ENCODE measurements at regions not wholly inside any gene's neighbourhood (a gene's known extent, or its start where the extent isn't known, plus 50 kb on each side); places are given as distances from the start of the nearest gene placed in this dataset.

GRCh38 chr12:92992041-92992440, 62.9 kb upstream of the EEA1 start:
- Histone ChIP-seq H3K4me3 (no peak overlapping the region), H3K27ac (no peak overlapping the region), H3K9me3 (no peaks in the 10 kb centered on the region), H3K36me3 (no peaks in the 10 kb centered on the region), H3K27me3 (no peaks in the 10 kb centered on the region), H3K4me1 (peaks cover 0 to 7% of the 10 kb centered on the region in 2 donors)
- intact Hi-C loops (cut with DNase I; ENCODE audit: low total_unique reads) = no loop called here
- DNase-seq (ENCODE audit: low spot score in 2 of 2) = no peak
- no peak for TF ChIP-seq POLR2AphosphoS5 (IDR thresholded peaks at IDR 0.05)

- no peak for DNase-seq (ENCODE audit: low spot score in 2 of 2)
- no peak overlapping the region for H3K4me3 ChIP-seq
- H3K9me3 ChIP-seq = no peaks in the 10 kb centered on the region
- H3K27me3 ChIP-seq = no peaks in the 10 kb centered on the region
- intact Hi-C loops (cut with DNase I; ENCODE audit: low total_unique reads) = no loop called here
- H3K4me1 ChIP-seq = no peaks in the 10 kb centered on the region
- TF ChIP-seq CTCF (IDR thresholded peaks at IDR 0.05) (no peak), POLR2A (IDR thresholded peaks at IDR 0.05) (no peak), POLR2AphosphoS5 (IDR thresholded peaks at IDR 0.05) (no peak)
- H3K36me3 ChIP-seq = no peaks in the 10 kb centered on the region
- H3K27ac ChIP-seq = no peak overlapping the region
Observed at GRCh38 chr12:92993259-92993658, 64.2 kb upstream of the EEA1 start.

GRCh38 chr12:92995258-92995903, 66.3 kb upstream of the EEA1 start:
- DNase-seq (ENCODE audit: low spot score in 2 of 2) = no peak
- intact Hi-C loops (cut with DNase I; ENCODE audit: low total_unique reads) = no loop called here

GRCh38 chr12:93000026-93000425, 70.9 kb upstream of the EEA1 start:
- Histone ChIP-seq H3K4me1 (no peaks in the 10 kb centered on the region), H3K4me3 (no peak overlapping the region), H3K27ac (no peak overlapping the region), H3K9me3 (no peaks in the 10 kb centered on the region), H3K27me3 (no peaks in the 10 kb centered on the region), H3K36me3 (no peaks in the 10 kb centered on the region)
- intact Hi-C loops (cut with DNase I; ENCODE audit: low total_unique reads) = no loop called here
- DNase-seq (ENCODE audit: low spot score in 2 of 2) = no peak
- TF ChIP-seq POLR2A (IDR thresholded peaks at IDR 0.05) = no peak
- no peak for TF ChIP-seq POLR2AphosphoS5 (IDR thresholded peaks at IDR 0.05)
- no peak for TF ChIP-seq CTCF (IDR thresholded peaks at IDR 0.05)

More at GRCh38 chr12:92995258-92995903, 66.3 kb upstream of the EEA1 start:
- H3K27me3 ChIP-seq = no peaks in the 10 kb centered on the region
- no peak overlapping the region for H3K4me3 ChIP-seq
- H3K27ac ChIP-seq = no peak overlapping the region
- H3K9me3 ChIP-seq = no peaks in the 10 kb centered on the region
- TF ChIP-seq POLR2A (IDR thresholded peaks at IDR 0.05) = no peak
- TF ChIP-seq CTCF (IDR thresholded peaks at IDR 0.05) = no peak
- TF ChIP-seq POLR2AphosphoS5 (IDR thresholded peaks at IDR 0.05) = no peak
- H3K36me3 ChIP-seq = no peaks in the 10 kb centered on the region
- no peaks in the 10 kb centered on the region for H3K4me1 ChIP-seq

- H3K4me1 ChIP-seq = no peaks in the 10 kb centered on the region
- no peak overlapping the region for H3K4me3 ChIP-seq
- H3K27me3 ChIP-seq = no peaks in the 10 kb centered on the region
- H3K36me3 ChIP-seq = no peaks in the 10 kb centered on the region
- DNase-seq (ENCODE audit: low spot score in 2 of 2) = no peak
- TF ChIP-seq POLR2AphosphoS5 (IDR thresholded peaks at IDR 0.05) = no peak
- no peak for TF ChIP-seq CTCF (IDR thresholded peaks at IDR 0.05)
- no peak for TF ChIP-seq POLR2A (IDR thresholded peaks at IDR 0.05)
- intact Hi-C loops (cut with DNase I; ENCODE audit: low total_unique reads) = no loop called here
- no peaks in the 10 kb centered on the region for H3K9me3 ChIP-seq
- H3K27ac ChIP-seq = no peak overlapping the region
Observed at GRCh38 chr12:93001407-93001806, 72.3 kb upstream of the EEA1 start.

Data from breast epithelium (tissue), 4 donors.